ENCODE measurements at regions not wholly inside any gene's neighbourhood (a gene's known extent, or its start where the extent isn't known, plus 50 kb on each side); places are given as distances from the start of the nearest gene placed in this dataset.

DNA sequence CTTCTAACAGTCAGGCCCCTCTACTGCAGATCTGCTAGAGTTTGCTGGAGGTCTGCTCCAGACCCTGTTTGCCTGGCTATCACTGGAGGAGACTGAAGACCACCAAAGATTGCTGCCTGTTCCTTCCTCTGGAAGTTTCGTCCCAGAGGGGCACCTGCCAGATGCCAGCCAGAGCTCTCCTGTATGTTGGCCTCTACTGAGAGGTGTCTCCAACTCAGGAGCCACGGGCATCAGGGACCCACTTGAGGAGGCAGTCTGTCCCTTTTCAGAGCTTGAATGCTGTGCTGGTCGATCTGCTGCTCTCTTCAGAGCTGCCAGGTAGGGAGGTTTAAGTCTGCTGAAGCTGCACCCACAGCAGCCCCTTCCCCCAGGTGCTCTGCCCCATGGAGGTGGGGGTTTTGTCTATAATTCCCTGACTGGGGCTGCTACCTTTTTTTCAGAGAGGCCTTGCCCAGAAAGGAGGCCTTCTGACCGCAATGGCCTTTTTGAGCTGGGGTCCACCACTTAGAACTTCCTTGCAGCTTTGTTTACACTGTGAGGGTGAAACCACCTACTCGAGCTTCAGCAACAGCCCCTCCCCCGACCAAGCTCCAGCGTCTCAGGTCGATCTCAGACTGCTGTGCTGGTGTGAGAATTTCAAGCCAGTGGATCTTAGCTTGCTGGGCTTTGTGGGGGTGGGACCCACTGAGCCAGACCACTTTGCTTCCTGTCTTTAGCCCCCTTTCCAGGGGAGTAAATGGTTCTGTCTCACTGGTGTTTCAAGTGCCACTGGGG, 566.0 kb downstream of the NR4A2 start:
- no peak overlapping the region for H3K4me3 Mint-ChIP-seq
- peaks cover 2% of the 10 kb centered on the region for H3K27me3 Mint-ChIP-seq (ENCODE audit: insufficient read depth)

GRCh38 chr2:155755481-155755880, 577.0 kb downstream of the NR4A2 start:
- no peak for DNase-seq
- Mint-ChIP-seq H3K36me3 (ENCODE audit: low read depth) (no peaks in the 10 kb centered on the region), H3K4me1 (ENCODE audit: low read depth) (no peaks in the 10 kb centered on the region), H3K4me3 (no peak overlapping the region), H3K27me3 (ENCODE audit: insufficient read depth) (no peaks in the 10 kb centered on the region), H3K9me3 (peaks cover 20% of the 10 kb centered on the region), H3K27ac (no peak overlapping the region)
- TF ChIP-seq, protein P1, sequence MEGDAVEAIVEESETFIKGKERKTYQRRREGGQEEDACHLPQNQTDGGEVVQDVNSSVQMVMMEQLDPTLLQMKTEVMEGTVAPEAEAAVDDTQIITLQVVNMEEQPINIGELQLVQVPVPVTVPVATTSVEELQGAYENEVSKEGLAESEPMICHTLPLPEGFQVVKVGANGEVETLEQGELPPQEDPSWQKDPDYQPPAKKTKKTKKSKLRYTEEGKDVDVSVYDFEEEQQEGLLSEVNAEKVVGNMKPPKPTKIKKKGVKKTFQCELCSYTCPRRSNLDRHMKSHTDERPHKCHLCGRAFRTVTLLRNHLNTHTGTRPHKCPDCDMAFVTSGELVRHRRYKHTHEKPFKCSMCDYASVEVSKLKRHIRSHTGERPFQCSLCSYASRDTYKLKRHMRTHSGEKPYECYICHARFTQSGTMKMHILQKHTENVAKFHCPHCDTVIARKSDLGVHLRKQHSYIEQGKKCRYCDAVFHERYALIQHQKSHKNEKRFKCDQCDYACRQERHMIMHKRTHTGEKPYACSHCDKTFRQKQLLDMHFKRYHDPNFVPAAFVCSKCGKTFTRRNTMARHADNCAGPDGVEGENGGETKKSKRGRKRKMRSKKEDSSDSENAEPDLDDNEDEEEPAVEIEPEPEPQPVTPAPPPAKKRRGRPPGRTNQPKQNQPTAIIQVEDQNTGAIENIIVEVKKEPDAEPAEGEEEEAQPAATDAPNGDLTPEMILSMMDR (IDR thresholded peaks at IDR 0.05): no peak

More for the DNA sequence above, 566.0 kb downstream of the NR4A2 start:
- Mint-ChIP-seq H3K4me1 (ENCODE audit: low read depth) (no peaks in the 10 kb centered on the region), H3K27ac (no peak overlapping the region), H3K36me3 (ENCODE audit: low read depth) (no peaks in the 10 kb centered on the region), H3K9me3 (peaks cover 44% of the 10 kb centered on the region)
- TF ChIP-seq, protein P1 (IDR thresholded peaks at IDR 0.05): no peak
- no peak for DNase-seq

DNA sequence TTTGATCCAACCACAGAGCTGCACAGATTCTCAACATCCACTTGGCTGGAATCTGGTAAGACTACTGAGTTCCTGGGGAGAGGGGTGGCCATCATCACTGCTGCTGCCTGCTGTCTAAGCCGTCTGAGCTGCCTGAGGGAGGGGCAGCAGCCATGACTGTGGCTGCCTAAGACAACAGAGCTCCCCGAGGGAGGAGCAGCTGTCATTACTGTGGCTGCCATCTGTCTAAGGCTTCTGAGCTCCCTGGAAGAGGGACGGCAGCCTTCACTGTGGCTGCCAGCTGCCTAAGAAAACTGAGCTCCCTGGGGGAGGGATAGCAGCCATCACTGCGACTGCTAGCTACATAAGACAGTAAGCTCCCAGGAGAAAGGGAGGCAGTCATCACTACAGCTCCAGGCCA, 584.4 kb downstream of the NR4A2 start:
- no peak overlapping the region for H3K4me3 Mint-ChIP-seq
- peaks cover 14% of the 10 kb centered on the region for H3K9me3 Mint-ChIP-seq
- H3K4me1 Mint-ChIP-seq (ENCODE audit: low read depth): no peaks in the 10 kb centered on the region
- DNase-seq: no peak
- TF ChIP-seq, protein P1 (IDR thresholded peaks at IDR 0.05): no peak
- no peak overlapping the region for H3K27ac Mint-ChIP-seq
- no peaks in the 10 kb centered on the region for H3K36me3 Mint-ChIP-seq (ENCODE audit: low read depth)
- no peaks in the 10 kb centered on the region; the same call in 1 of the 2 replicates for H3K27me3 Mint-ChIP-seq (ENCODE audit: insufficient read depth)

DNA sequence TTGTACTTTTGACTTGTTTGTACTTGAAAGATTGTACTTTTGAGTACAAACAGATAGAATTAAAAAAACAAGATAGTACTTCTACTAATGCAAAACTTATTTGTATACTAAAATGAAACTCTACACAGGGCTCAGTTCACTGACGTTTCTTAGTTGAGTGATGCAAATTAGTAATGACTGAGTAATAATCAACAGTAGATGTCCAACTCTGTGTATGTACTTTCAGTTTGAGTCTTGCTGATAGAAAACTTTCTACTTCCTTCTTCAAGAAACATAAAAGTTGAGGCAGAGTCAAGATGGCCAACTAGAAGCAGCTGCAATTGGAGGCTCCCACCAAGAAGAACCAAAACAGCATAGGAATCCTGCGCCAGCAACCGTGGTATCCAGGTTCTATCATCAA, 585.0 kb downstream of the NR4A2 start:
- Mint-ChIP-seq H3K9me3 (peaks cover 16% of the 10 kb centered on the region), H3K36me3 (ENCODE audit: low read depth) (no peaks in the 10 kb centered on the region), H3K4me3 (no peak overlapping the region), H3K27me3 (ENCODE audit: insufficient read depth) (no peaks in the 10 kb centered on the region; the same call in 1 of the 2 replicates), H3K27ac (no peak overlapping the region), H3K4me1 (ENCODE audit: low read depth) (no peaks in the 10 kb centered on the region)
- TF ChIP-seq, protein P1 (IDR thresholded peaks at IDR 0.05): no peak
- no peak for DNase-seq

- Mint-ChIP-seq H3K4me3 (no peak overlapping the region), H3K4me1 (ENCODE audit: low read depth) (no peaks in the 10 kb centered on the region), H3K27me3 (ENCODE audit: insufficient read depth) (no peaks in the 10 kb centered on the region), H3K27ac (no peak overlapping the region), H3K36me3 (ENCODE audit: low read depth) (no peaks in the 10 kb centered on the region), H3K9me3 (peaks cover 17% of the 10 kb centered on the region)
- no peak for DNase-seq
- TF ChIP-seq, protein P1 (IDR thresholded peaks at IDR 0.05): no peak
Measured at GRCh38 chr2:155733091-155733853, 599.2 kb downstream of the NR4A2 start.
